PC-3 (cell line): ENCODE measurements at regions not wholly inside any gene's neighbourhood (a gene's known extent, or its start where the extent isn't known, plus 50 kb on each side); places are given as distances from the start of the nearest gene placed in this dataset.

Experiments
- ATAC-seq: fragments of 200-7000 bp; cut with Tn5 transposase; 2 replicates; pipeline ENCODE4 v1.9.1; 2020; ENCODE audit warnings: mild to moderate bottlenecking, moderate library complexity
- BruUV-seq: library from RNA; stranded (reverse); fragments of 400-500 nt; replicated peaks from 2 replicates; lab custom pipeline; 2021; lab: Mats Ljungman, UMichigan
- CTCF ChIA-PET: fragments of 300-600 bp; sonication (Branson Sonifier 250); formaldehyde crosslinking; loops from one replicate; lab custom pipeline; 2022; ENCODE audit warnings: antibody characterized with exemption; lab: Charles Lee
- POLR2A ChIA-PET: fragments of 300-600 bp; sonication (Branson Sonifier 250); formaldehyde crosslinking; loops from one replicate; lab custom pipeline; 2022; ENCODE audit warnings: antibody characterized with exemption; ENCODE audit not compliant: unreplicated experiment; lab: Charles Lee
- DNase-seq: peaks from one replicate; pipeline ENCODE4 v3.0.0-alpha.2; 2015
- H2AFZ ChIP-seq: fragments of 300-600 bp; sonication (generic); 2 replicates; pipeline ENCODE4 v1.6.0; 2016; ENCODE audit warnings: antibody characterized with exemption, low read length
- H3F3A ChIP-seq: fragments of 300-600 bp; sonication (generic); one replicate; pipeline ENCODE4 v1.6.0; 2017; ENCODE audit warnings: antibody characterized with exemption, low read length, control low read depth, mild to moderate bottlenecking; ENCODE audit not compliant: unreplicated experiment
- H3K27ac ChIP-seq: fragments of 300-600 bp; sonication (generic); 2 replicates; pipeline ENCODE4 v1.5.1; 2016; ENCODE audit warnings: mild to moderate bottlenecking, low read length
- H3K27me3 ChIP-seq: fragments of 300-600 bp; sonication (generic); 2 replicates; pipeline ENCODE4 v1.6.1; 2016; ENCODE audit warnings: low read length, mixed read lengths
- H3K36me3 ChIP-seq: fragments of 300-600 bp; sonication (generic); 2 replicates; pipeline ENCODE4 v1.6.1; 2016; ENCODE audit warnings: low read depth, mixed run types, low read length, mixed read lengths
- H3K4me1 ChIP-seq: fragments of 300-600 bp; sonication (generic); 2 replicates; pipeline ENCODE4 v1.5.1; 2016; ENCODE audit warnings: low read length; ENCODE audit not compliant: insufficient read depth
- H3K4me2 ChIP-seq: fragments of 300-600 bp; sonication (generic); 2 replicates; pipeline ENCODE4 v1.6.0; 2016; ENCODE audit warnings: low read length
- H3K4me3 ChIP-seq: fragments of 300-600 bp; sonication (generic); 2 replicates; pipeline ENCODE4 v1.5.1; 2016; ENCODE audit warnings: mild to moderate bottlenecking, low read length, mixed read lengths
- H3K79me2 ChIP-seq: fragments of 300-600 bp; sonication (generic); 2 replicates; pipeline ENCODE4 v1.6.1; 2017; ENCODE audit warnings: low read length, mixed read lengths
- H3K9ac ChIP-seq: fragments of 300-600 bp; sonication (generic); 2 replicates; pipeline ENCODE4 v1.6.0; 2016; ENCODE audit warnings: mild to moderate bottlenecking, low read length
- H3K9me2 ChIP-seq: fragments of 300-600 bp; sonication (generic); replicated peaks from 2 replicates; pipeline ENCODE4 v1.6.1; 2016; ENCODE audit warnings: mixed run types, low read length, mixed read lengths
- H3K9me3 ChIP-seq: fragments of 300-600 bp; sonication (generic); 2 replicates; pipeline ENCODE4 v1.6.1; 2016; ENCODE audit warnings: low read length, mixed read lengths
- H4K20me1 ChIP-seq: fragments of 300-600 bp; sonication (generic); 2 replicates; pipeline ENCODE4 v1.6.1; 2016; ENCODE audit warnings: low read length, mixed read lengths
- CTCF ChIP-seq: fragments of 300-600 bp; sonication (generic); conservative IDR thresholded peaks from 2 replicates; pipeline ENCODE4 v1.5.1; 2017; ENCODE audit warnings: antibody characterized with exemption, low read depth, mild to moderate bottlenecking, low read length
- EZH2 ChIP-seq: fragments of 300-600 bp; sonication (generic); IDR thresholded peaks from one replicate; pipeline ENCODE4 v1.6.1; 2017; ENCODE audit warnings: antibody characterized with exemption, mild to moderate bottlenecking, low read length; ENCODE audit not compliant: unreplicated experiment
- EZH2phosphoT487 ChIP-seq: fragments of 300-600 bp; sonication (generic); IDR thresholded peaks from 2 replicates; pipeline ENCODE4 v1.6.1; 2018; ENCODE audit warnings: mild to moderate bottlenecking, antibody characterized with exemption, low read length, borderline replicate concordance
- intact Hi-C: fragments of 100-400 bp; cut with micrococcal nuclease; formaldehyde crosslinking; loops from 2 replicates; pipeline ENCODE4 v1.9.0; 2023

DNA sequence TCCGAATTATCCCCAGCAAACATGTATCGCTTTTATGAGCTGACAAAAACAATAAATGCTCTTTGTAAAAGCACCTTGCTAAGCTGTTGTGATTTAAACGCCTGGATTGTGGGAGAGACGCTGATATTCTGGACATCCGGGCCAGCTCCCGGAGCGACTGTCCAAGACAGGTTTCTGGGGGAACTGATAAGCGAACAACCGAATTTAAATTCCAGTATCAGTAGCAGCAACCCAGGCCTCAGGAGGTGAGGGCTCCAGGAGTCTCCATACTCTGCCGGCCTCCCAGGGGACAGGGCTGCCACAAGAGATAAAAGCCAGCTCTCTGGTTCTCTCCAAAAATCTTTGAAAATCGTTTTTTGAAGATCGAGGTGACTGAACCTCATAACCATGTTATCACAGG, 50.3 kb upstream of the VSTM2B start:
- ChIA-PET CTCF (no interaction called here), POLR2A (no interaction called here)
- no TSS peak for BruUV-seq
- no peaks in the 10 kb centered on the region for H3K9me2 ChIP-seq
- no peaks in the 10 kb centered on the region for H3K79me2 ChIP-seq
- no peak overlapping the region for H3K4me2 ChIP-seq
- DNase-seq = no peak
- H3K4me3 ChIP-seq = no peak overlapping the region
- H3K9me3 ChIP-seq = no peaks in the 10 kb centered on the region
- intact Hi-C loops = no loop called here
- H4K20me1 ChIP-seq = no peaks in the 10 kb centered on the region
- no peaks in the 10 kb centered on the region for H3K36me3 ChIP-seq
- H3K27me3 ChIP-seq = no peaks in the 10 kb centered on the region; the same call in 1 of the 2 replicates
- H3K27ac ChIP-seq = no peak overlapping the region
- H3F3A ChIP-seq = no peaks in the 10 kb centered on the region
- H3K9ac ChIP-seq = no peak overlapping the region
- ATAC-seq = no peak
- H3K4me1 ChIP-seq = no peaks in the 10 kb centered on the region
- TF ChIP-seq EZH2phosphoT487 = no peak
- no peak for TF ChIP-seq CTCF
- TF ChIP-seq EZH2 = no peak
- H2AFZ ChIP-seq = no peak overlapping the region
